GM19455 (cell line): ENCODE measurements at regions not wholly inside any gene's neighbourhood (a gene's known extent, or its start where the extent isn't known, plus 50 kb on each side); places are given as distances from the start of the nearest gene placed in this dataset.

Experiments used
- ATAC-seq: cut with Tn5 transposase; IDR thresholded peaks from one replicate; pipeline ENCODE4 v1.9.1; 2021; ENCODE audit not compliant: unreplicated experiment

DNA sequence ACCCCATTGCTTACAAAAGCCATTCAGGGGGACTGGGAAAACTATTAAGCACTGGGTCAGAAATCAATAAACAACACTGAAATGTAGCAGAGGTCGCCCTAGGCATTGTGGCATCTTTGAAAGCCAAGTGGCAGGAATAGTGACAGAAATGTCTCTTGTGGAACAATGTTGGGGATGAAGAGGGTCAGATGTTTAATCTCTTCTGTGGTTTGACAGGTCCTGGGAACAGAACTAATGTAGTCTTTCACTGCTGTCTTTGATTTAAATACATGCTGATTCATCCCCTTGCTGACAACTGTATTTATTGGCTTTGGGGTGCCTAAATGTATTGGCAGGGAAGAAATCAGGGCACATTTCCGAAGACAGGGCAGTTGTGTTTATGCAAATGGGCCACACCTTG lies 194.8 kb downstream of the ATG4C start:
- no peak for ATAC-seq

DNA sequence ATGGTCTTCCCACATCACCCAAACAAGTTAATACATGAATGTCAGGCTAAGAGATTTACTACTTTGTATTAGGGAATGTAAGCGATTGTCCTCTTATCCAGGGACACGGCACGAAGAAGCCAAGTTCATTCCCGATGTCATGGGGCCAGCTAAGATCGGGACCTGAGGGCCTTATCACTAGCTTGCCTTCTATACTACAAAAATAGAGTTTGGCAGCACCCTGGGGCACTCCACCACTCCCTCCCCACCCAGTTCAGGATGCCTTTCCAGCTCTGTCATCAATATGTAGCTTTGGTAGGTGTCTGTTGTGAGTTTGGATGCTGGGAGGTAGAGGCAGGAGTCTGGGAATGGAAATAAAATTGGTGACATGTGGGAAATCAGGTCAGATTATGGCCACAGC lies 197.5 kb downstream of the ATG4C start:
- ATAC-seq: no peak

DNA sequence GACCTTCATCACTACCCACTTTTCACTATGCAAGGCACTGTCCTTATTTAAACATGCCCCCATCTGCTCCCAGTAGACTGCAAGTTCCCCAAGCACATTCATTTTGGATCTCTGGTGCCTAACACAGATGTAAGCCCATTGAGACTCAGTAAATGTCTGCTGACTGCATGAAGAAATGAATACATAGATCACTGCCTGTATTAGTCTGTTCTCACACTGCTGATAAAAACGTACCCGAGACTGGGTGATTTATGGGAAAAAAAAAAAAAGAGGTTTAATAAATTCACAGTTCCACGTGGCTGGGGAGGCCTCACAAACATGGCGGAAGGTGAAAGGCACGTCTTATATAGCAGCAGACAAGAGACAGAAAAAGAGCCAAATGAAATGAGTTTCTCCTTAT lies 204.9 kb downstream of the ATG4C start:
- ATAC-seq: no peak

DNA sequence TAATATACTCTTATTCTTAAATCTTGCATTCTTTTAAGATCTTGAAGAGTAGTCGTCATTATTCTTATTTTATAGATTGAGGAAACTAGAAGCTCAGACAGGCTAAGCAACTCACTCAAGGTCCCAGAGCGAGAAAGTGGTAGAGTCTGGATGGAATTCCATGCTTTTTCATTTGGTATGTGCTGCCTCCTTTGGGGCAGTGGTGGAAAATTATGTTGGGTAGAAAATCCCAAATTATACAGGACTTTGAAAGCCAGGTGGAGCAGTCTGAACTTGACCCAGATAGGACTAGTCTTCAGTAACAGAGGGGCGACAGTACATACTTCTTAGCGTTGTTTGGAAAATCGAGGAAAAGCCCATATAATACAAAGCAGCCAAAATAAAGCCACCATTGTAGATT lies 205.6 kb downstream of the ATG4C start:
- ATAC-seq: no peak

DNA sequence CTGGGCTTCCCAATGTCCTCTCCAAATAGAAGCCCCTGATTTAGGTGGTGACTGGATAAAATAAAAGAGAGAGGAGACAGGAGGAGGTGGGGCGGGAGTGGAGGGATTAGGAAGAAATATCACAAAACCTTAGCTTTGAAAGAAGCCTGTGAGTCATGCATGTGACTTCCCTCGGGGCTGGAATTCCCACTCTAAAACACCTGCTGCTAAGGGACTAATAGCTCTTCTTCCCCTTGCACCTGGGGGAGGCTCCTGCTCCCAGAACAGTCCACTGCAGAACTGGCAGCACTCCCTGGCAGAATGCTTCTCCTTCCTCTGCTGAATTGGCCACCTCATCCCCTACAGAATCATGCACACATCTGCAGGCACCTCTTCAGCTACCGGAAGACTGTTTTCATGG lies 207.2 kb downstream of the ATG4C start:
- ATAC-seq: no peak

DNA sequence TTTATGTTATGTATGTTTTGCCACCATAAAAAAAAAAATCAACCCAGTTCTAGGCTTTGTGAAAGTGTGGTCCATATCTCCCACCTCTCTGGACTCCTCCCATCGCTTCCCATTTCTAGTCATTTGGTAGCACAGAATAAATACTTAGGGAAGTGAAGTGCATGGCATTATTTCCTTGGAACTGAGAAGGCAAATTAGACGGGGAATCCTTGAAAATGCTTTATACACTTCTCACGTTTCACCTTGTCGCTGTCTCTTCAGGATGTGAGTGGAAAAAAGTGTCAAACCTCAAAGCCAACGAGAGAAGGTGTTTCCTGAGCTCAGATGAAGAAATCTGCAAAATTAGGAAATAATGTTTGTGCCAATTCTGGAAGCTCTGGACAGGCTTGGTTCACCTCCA lies 209.9 kb downstream of the ATG4C start:
- no peak for ATAC-seq

DNA sequence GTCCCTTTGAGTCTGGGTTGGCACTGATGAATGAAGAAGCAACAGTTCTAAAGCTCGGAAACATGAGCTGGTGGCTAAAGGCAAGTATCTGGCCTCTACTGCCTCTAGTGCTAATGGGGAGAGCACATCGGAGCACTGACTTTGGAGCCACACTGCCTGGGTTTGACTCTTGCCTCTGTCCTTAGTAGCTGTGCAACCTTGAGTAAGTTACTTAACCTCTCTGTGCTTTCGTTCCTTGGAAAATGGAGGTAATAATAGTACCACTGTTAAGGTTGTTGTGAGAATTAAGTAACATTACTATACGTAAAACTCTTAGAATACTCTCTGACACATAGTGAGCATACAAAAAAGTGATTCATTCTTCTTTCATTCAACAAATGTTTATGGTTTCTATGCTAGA lies 211.2 kb downstream of the ATG4C start:
- ATAC-seq: no peak

DNA sequence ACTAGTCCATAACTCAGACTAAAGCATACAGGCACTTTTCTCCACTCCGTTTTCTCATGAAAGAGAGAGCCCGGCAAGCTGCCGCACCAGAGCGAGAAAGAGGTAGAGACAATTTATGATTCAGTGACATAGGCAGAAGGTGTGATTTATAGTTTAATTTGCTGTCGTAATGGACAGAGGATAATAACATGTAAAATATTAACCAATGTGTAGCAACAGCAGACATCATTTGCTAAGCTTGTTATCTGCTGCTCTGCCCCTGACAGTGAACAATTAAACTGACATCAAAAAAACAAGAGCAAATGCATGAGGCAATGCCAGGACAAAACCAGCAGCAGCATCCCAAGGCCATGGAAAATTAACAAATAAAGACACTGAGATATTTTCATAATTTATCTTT lies 214.0 kb downstream of the ATG4C start:
- ATAC-seq: no peak

DNA sequence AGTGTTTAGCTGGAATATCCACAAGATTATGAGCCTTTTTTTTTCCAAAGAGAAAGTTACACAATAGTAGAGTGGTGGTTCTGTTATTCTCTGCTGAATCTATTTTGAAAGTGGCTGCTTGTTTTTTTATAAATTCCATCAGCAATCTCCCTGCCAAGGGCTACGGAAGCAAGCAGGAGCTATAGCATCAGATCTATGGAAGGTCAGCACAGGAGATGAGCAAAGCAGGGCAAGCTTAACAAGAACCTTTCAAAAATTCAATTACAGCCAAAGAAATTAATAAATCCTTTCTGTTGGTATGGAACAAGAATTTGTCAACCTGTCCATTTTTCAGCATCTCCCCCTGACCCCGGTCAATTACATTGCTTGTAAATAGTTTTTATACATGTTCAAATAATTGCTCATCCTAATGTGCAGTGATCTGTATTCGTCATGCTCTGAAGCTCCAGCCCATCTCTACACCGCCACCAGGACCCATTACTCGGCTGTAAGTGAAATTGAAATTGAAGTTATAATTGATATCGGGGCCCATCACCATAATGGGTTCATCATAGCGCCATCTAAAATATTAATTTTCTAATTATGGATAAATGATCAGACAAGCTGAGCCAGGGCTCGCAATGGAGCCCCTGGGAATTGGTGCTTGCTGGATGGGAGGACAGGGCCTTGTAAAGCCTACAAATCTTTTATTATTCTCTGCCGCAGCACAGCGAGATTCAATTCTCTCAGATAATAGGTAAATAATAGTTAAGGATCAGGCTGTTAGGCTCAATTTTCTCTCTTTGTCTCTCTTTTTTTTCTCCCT lies 215.1 kb downstream of the ATG4C start:
- ATAC-seq: no peak

DNA sequence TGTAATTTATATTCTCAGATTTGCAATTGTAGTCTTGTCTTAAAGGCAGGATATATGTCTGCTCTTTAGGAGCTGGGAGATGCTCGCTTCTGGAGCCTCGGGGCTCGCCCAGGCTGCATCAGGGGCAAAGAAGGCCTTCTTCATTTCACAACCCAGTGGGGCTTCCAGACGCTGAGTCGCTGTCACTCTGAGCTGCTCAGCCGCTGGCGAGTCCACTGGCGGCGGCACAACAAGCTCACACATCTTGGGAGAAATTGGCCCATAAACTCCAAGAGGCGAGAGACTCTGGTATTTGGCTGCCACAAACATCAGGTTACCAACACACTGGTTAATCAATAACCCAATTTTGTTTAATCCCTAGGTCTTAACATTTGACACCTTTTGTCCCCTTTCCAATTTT lies 216.6 kb downstream of the ATG4C start:
- ATAC-seq: no peak

DNA sequence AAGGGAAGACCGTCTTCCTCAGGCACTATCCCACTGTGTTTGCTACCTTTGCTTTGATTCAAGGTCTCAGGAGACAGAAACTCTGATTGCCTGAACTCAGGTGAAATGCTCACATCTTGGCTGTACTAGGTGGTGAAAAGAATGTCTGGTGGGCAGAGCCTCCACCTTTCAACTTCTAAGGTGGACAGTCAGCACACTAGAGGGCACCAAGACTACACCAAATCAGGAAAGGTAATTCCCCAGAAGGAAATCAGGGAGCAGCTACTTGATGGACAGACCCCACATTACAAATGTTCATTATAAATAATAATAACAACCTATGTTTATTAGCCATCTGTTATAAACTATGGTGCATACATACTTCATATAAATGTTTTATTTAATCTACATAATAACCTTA lies 220.9 kb downstream of the ATG4C start:
- no peak for ATAC-seq

DNA sequence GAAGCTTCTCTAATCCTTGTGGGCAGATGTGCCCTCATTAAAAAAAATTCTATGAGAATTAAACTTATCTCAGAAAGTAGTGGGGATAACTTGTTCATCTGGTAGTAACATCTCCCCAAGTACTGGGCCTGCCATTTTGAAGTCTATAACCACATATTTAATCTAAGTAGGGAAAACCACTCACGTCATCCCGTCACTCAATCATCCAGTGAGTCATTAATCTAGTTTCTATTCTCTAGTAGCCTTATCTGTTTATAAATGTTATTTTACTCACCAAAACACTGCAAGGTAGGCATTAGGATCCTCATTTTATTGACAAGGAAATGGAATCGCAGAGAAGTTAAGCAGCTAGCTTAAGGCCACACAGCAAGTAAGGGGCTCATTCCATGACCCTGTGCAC lies 221.9 kb downstream of the ATG4C start:
- no peak for ATAC-seq

DNA sequence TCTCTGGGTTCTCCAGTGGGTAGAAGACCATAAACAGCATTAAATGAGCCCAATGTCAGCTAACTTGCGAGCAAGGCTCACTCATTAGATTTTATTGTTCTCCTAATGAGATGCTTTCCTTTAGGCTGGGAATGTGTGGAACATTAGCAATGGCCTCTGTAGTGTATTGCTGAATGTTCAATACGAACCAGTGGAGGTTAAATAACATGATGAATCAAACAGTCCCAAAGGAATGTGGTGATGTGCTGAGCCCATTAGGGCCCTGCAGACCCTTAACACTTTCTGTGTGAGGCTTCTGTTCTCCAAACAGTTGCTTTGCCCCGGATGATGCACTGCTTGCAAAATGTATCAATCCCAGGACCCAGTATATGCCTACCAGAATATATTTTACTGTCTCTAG lies 225.5 kb downstream of the ATG4C start:
- ATAC-seq: no peak

DNA sequence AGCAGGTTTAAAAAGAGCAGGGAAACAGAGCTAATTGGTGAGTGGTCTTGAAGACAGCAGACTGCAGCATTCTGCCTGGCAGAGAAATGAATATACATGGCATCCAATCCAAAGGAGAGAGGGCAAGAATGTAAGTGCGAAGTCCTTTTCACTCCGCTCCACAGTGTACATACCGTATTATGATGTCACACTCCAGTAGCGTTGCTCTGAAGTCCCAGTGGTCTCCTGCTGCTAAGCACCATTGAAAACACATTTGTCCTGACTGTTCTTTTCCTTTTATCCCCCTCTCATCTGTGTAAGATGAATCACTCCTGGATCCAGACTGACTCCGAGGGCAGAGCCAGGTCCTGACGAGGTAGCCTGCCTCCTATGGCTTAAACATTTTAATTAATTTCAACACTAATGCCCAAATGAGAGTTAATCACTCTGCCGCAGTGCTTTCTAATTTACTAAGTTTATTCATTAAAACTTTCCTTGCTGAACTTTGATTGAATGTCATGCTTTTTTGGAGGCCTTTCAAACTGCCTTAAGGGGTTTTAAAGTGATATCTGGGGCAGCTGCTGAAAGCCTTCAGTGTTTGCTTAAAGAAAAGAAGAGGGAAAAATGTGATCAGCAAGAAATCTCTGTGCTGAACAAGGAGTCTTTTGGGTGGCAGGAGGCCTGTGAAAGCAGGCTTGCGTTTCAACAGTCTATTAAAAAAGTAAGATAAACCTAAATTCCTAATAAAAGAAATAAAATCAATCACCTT lies 227.2 kb downstream of the ATG4C start:
- ATAC-seq: no peak

DNA sequence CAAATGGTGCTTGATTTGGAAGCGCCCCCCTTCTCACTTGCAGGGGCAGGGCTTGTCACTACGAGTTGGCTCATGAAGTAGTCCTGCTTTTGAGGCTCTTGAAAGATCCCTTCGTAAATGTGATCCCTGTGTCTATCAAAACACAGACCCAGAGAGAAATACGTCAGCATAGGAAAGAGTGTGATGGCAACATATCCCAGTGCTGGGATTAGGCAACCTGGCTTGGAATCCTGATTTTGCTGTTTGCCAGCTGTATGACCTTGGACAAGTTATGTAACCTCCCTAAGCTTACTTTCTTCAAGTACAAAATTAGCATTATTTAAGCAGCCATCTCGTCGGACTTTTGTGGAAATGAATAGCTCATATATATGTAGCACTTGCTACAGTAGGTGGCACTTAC lies 228.4 kb downstream of the ATG4C start:
- ATAC-seq: no peak

DNA sequence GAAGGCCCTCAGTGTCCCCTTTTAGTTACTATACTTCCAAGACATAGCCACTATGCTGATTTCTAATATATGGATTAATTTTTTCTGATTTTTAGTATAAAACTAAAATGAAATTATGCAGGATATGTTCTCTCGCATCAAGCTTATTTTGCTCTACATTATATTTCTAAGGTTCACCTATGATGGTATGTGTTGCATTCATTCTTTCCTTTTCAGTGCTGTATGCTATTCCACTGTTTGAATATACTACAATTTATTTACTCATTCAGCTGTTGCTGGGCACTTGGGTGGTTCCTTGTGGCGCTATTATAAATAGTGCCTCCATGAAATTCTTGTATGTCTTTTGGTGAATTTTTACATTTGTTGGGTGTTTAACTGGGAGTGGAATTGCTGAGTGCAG lies 230.3 kb downstream of the ATG4C start:
- ATAC-seq: no peak

DNA sequence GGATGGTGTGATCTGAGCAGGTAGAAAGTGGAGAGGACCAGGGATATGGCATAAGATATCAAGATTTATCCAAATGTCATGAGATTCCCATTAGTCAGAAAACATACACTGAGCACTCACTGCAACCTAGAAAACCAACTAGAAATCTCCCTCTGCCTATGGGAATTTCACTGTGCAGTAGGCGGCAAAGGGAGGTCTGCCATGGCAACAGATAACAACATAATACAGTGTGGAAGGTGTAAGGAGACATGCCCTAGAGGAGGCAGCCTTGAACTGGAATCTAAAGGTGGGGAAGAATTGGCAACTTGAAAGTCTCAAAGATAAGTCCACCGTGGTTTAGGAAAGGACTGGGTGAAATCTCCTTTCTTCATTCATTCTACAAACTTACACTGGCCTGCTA lies 238.4 kb downstream of the ATG4C start:
- no peak for ATAC-seq

DNA sequence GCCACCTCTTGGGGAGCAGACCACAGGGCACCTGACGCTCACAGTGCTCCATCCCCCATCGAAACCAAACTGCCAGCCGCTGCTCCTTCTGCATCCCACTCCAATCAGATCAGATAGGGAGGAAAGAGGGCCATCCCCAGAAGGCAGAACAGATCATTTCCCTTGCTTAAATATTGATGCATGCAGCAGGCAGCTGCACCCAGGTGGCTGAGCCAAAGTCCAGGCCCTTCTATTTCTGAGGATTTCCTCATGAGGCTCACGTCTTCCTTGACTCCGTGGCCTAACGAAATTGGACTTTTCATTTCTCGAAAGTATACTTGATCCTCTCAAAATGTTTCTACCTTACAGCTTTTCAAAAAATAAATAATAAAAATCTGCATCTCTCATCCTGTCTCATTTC lies 239.2 kb downstream of the ATG4C start:
- no peak for ATAC-seq

DNA sequence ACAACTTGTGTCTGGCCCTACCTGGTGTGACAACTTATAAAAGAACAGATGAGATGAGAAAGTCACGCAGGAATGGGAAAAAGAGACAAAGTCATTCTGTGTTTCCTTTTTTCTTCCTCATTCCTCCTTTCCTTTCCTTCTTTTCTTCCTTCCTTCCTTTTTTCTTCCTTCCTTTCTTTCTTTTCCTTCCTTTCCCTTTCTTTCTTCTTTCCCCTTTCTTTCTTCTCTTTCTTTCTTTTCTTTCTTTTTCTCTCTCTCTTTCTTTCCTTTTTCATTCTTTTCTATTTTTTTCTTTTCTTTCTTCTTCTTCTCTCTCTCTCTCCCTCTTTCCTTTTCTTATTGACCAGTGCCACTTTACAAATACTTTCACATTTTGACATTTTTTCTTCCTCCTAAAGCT lies 239.7 kb downstream of the ATG4C start:
- ATAC-seq: no peak

DNA sequence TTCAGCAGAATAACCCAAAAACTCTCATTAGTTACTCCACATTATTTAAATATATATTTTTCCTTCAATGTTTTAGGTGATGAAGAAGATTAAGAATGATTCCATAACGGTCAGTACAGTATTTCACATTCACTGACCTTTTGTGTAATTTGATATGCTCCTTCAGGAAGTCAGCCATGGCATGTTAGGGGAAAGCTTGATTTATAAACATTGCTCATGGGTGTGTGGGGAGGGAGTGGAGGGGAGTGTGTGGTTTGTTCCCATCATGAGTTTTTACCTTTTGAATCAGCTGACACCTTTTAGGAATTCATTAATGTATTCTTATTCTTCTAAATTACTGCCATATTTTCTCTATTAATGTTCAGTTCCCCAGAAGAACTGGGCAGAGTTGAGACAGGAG lies 240.2 kb downstream of the ATG4C start:
- ATAC-seq: no peak

DNA sequence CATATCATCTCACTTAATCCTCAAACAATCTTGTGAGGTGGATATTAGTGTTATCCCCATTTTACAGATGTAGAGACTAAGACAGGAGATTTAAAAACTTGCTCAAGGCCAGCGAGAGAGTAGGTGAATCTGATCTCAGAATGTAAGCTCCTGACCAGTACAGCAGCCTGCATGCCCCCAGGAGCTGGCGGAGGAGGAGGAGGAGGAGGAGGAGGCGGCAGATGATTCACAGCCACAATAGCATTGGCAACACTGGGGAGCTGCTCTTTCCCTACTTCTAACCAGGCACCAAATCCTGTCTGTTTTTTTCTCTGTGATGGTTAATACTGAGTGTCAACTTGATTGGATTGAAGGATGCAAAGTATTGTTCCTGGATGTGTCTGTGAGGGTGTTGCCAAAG lies 243.2 kb downstream of the ATG4C start:
- no peak for ATAC-seq

DNA sequence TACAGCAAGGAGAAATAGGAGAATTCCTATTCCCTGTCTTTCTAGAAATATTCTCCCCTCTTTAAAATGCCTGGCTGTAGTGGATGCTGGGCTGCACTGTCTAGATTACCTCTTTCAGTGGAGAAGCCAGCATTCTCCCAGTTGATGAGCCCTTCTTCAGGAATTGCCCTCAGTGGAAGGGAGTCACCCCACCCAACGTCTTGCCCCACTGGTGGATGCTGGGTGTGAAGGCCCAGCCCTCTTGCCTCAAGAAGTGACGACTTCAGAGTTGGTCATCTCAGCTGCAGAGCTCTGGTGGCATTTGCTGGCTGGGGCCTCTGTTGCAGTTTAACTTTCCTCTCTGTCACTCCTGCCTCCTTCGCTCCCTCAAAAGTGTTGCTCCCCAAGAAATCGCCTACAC lies 248.2 kb downstream of the ATG4C start:
- no peak for ATAC-seq

DNA sequence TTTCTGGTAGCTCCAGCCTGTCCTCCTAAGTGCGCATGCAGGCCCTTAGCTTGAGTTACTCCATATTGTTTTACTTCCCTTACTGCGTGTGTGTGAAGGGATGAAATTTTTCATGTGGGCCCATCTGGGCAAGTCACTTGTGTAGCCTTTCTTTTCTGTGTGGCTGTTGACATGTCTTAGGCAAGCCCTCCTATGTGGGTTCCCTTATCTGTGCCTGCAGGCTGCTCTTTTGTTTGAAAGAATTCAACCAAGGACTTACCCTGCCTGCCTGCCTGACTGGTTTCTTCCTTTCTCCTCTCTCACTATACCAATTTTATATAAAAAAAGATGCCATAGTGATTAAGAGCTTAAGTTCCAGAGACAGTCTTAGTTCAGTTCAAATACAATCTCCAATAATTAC lies 249.3 kb downstream of the ATG4C start:
- ATAC-seq: no peak
